GM19023 (cell line): ENCODE measurements at regions not wholly inside any gene's neighbourhood (a gene's known extent, or its start where the extent isn't known, plus 50 kb on each side); places are given as distances from the start of the nearest gene placed in this dataset.

Experiments
- ATAC-seq: cut with Tn5 transposase; IDR thresholded peaks from one replicate; pipeline ENCODE4 v1.9.1; 2021; ENCODE audit warnings: mild to moderate bottlenecking, moderate library complexity; ENCODE audit not compliant: unreplicated experiment

DNA sequence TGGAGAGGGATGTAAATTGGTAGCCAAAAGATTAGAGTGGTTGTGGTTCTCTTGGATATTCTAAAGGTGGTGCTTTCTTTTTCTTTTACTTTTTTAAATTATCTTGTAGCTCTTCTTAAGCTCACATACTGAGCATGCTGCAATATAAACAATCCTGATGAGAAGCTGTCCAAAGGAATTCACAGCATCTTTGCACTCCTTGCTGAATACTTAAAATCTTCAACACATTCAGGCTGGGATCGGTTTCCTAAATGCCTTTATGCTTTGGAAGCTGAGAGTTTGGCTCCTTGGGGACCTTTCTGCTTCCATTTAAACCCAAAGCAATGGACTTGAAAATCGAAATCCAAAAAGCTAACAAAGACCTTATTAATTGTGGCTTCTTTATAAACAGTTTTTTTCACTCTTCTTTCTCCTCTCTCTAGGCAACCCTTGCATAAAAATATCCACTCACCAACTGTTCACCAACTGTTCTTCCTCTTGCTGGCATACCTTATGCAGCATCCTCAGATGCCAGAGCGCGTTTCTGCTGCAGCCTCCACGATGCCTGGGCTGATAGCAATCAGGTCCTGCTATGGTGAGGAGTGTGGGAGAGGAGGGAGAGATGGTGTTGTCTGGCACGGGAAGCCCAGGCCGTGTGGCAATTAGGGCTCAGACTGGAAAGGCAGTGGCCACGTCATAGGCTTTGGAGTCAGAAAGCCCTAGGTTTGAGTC lies 535.8 kb upstream of the DAB1 start:
- ATAC-seq, result no peak

DNA sequence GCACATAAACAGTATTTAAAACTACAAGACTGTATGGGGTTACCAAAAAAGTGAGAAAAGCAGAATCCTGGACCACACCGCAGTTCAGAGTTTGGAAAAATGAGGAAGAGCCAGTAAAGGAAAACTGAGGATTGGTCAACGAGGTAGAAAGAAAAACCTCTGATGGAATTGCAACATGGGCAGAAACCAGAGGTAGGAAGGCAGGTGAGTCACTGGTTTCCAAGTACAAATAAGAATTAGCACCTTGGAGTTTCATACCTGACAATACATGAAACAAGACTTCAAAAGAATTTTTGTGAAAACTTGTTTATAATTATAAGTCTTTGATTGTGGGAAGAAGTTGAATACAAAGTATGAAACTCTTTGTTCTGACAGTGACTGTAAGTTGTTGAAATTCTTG lies 533.7 kb upstream of the DAB1 start:
- ATAC-seq, result no peak

DNA sequence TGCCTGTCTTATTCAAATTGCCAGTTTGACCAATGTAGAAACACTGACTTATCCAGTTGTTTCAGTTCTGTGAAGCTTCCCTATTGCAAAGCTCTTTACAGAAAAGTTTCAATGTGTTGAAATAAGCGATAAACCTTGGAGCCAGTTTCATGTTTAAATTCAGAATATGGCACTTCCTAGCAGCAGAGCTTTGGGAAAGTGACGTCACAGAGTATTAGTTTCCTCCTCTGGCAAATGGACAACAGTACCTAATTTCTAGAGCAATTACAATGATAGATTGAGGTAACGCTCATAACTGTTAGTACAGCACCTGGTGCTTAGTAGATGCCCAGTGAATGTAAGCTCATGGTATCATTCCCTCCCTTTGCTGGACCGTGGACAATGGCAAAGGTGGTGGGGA lies 527.5 kb upstream of the DAB1 start:
- ATAC-seq, result no peak

DNA sequence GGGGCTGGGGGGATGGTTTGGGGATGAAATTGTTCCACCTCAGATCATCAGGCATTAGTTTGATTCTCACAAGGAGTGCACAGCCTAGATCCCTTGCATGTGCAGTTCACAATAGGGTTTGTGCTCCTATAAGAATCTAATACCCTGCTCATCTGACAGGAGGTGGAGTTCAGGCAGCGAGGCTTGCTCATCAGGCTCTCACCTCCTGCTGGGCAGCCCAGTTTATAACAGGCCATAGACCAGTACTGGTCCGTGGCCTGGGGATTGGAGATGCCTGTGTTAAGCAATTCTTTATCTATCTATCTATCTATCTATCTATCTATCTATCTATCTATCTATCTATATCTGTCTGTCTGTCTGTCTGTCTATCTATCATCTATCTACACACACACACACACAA lies 525.3 kb upstream of the DAB1 start:
- ATAC-seq, result no peak

DNA sequence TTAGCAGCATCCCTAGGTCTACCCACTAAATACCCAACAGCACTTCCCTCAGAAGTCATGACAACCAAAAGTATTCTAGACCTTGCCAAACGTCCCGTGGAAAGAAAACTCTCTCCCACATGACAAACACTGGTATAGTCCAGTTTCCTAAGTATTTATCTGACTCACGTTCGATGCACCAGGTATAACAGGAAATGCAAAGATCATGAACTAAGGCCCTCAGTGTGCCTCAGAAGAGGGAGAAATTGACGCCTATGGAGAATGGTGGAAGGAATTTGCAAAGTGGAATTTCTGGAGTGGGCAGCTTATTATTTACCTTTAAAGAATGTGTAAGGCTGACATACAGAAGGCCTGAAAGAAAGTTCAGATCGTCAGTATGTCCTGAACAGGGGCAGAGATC lies 523.6 kb upstream of the DAB1 start:
- ATAC-seq, result no peak

DNA sequence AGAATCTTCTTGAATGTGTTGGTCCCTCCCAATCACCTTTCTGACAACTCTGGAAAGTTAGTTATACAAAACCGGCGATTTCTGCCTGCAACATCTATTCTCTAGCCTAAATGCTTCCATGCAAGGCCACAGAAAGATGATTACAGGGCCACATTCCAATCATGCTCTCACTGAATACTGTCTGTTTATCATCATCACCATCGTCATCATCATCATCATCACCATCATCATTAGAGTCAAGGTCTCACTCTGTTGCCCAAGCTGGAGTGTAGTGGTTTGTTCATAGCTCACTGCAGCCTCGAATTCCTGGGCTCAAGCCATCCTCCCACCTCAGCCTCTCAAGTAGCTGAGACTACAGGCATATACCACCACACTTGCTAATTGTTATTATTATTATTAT lies 521.2 kb upstream of the DAB1 start:
- ATAC-seq, result no peak

DNA sequence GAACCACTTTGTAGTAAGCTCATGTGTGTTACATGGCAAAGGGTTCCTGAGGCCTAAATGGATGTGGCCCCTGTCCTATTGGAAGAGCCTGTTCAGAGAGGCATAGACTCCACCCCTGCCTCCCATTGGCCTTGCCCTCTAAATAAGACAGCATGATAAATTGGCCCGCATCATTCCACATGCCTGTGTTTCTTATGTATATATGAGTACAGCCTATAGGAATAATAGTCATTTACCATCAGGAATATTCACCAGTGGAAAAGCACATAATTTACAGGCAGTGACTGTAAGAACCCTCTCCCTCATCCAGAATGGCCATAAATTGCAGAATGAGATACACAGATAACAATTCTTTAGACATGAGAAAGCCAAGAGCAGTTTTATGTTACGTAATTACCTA lies 519.5 kb upstream of the DAB1 start:
- ATAC-seq, result no peak

DNA sequence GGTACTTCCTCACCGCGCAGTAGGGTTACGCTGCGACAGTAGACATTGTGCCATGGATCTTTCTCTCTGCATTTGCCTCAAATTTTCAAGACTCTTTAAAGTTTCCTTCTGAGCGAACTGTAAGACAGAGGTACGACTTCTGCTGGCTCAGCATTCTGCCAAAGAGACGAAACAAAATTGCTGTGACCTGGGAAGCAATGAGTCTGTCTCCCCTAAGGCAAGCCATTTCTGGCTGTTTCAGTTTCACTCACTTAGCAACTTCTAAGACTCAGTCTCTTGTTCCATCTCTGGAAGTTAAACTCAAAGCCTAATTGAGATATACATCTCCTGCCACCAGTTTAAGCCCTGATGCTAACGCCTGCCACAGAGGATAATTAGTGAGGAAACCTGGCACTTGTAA lies 510.9 kb upstream of the DAB1 start:
- ATAC-seq, result no peak

DNA sequence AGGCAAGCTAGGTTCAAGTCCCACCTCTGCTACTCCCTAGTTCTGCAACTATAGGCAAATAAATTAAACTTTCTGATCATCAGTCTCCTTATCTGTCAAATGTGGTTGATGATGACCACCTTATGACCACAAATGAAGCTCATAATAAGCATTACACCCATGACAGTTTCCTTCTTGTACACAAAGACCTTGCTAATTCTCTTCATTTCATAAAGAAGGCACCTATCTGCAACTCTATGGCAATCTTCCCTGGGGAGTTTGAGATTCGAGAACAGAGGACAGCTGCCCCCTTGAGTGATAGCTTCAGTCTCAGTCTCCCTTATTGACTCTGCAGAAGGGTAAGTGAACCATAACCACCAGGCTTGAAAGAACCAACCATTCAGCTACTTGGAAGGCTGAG lies 503.1 kb upstream of the DAB1 start:
- no peak for ATAC-seq

DNA sequence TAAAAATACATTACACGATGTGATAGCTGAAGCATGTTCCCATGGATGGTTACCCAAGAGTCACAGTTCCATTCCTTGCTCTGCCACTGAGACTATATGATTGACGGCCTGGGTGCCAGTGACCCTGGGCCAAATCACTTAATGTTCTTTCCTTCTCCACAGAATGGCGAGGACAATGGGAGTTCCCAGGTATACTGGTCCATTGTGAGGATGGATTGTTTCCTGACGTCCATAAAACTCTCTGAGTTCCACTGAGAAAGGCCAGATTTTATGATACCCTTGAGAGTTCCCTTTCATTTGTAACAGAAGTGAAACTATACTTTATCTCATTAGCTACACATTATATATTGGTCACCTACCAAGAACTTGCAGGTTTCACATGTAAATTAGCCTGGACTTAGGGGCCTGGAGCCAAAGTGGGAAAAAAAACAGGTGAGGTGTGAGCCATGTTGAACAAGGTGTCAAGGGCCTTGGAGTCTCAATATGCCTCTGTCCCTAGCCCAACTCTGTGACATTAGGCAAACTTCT lies 502.2 kb upstream of the DAB1 start:
- no peak for ATAC-seq

DNA sequence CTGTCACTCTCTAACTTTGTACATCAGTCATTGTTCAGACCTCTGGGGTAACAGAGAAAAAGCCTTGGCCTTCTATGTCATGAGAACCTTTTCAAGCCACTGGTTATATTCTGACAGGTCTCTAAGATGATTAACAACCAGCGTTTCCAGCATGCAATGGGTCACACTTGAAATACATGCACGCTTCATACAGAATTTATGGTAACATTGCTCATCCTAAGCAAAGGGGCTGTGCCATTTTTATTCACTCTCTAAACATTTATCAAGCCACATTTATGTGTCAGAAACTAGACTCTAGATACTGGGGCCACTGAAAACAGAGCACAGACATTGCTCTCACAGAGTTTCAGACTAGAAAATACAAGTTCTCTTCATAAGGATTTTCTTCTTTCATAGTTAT lies 501.4 kb upstream of the DAB1 start:
- no peak for ATAC-seq

DNA sequence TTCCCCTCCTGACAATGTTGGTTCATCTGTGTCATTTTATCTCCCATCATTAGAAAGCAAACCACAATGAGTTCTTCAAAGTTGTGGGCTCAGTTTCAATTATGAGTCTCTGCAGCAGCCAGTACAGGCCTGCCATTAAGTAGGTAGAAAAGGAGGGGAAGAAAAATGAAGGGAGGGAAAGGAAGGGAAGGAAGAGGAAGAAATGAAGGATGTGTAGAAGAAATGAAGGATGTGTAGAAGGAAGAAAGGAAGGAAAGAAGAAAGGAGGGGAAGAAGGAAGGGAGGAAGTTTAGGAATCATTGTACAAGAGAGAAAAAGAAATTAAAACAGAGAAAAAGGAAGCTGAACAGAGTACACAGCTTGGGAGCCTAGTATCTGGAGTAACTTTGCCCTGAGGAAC lies 498.3 kb upstream of the DAB1 start:
- ATAC-seq, result no peak

DNA sequence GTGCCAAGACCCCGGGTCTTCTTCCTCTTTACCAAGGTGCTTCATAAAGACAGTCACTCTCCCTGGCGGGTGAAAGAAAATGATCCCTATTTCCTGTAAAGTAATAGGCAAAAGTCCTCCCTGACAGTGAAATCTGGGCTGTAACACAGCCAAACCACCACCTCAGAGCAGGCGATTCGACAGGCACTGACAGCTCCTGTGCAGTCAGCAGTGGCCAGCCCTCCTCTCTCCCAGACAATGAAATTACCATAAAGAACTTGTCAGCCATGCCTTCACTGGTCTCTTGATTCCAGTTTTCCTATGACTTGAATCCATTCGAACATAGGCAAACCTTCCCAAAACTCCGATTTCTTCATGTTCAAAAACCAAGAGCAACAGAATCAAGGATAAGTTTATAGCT lies 492.2 kb upstream of the DAB1 start:
- ATAC-seq, result no peak

DNA sequence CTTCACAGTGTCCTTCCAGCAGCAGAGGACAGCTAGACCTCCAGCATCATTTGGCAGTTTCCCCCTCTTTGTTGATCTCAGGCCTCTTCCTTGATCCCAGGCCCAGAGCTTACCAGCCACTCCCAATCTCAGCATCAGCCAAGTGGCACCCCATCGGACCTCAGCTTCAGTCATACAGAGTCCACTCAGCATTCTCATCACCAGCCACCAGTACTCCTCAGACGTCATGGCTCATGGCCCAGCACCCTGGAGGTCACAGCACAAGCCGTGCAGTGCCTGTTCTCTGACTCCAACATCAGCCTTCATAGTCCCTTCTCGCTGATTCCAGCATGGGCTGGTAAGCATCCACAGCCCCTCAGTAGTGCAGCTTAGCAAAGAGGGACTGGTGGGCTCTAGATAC lies 487.6 kb upstream of the DAB1 start:
- ATAC-seq, result no peak

DNA sequence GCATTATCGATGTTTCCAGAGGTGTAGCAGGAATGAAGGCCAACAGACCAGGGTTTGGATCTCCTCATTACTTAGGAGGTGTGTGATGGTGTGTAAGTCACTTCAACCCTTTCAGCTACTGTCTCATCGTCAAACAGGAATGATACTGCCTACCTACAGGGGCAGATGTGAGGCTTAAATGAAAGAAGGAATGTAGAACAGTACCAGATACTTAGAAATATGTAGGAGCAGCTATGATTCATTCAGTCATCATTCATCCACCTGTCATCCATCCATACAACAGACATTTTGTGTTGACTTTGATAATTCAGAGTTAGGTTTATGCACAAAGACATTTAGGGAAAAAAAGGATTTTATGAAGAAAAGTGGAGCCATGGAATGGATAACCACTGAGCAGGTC lies 486.9 kb upstream of the DAB1 start:
- no peak for ATAC-seq

DNA sequence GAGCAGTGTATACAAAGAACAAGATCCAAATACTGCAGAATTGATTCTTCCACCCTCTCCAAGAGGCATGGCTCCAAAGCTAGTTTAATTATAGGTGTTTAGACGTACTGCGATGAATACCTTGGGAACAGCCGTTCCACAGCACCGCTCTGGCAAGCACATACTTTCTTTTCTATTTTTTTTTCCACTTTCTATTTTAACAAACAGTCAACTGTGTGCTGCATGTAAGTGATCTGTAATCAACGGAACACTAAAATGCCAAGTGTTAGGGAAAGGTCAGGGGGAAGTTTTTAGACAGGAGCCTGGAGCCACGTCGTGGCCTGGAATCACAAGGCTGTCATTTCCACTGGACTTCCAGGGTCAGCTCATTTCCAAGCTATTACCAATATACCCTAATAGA lies 486.4 kb upstream of the DAB1 start:
- ATAC-seq, result no peak

DNA sequence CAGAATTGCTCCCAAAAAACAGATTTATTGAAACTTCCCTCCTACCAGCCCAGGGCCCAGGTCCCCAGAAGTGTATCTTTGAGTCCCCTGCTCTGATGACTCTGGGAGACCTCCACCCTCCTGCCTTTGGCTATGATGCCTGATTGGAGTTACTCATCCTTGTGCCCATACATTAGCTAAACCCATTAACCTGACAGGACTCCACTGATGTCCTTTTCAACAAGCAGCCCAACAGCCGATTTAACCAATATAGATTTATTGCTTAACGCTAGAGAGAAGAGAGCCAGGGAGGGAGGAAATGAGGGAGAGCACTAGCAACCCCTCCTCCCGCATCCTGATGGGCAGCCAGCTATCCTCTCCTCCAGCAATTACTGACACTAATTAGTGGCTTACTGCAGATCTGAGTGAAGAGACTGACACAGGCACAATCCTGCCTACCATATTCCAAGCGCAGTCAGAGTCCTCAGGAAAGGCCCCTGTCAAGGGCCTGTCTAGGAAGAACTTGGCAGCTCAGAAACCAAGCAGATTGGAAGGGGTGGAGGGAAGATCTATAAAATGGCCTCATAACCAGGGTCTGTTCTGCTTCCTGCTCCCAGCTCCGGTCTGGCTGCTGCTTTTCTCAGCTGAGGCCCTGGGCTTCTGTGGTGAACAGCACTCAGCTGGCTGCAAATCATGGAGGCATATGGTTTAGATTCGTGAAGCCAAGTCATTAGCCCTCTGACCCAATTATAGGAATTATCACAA lies 484.5 kb upstream of the DAB1 start:
- no peak for ATAC-seq

DNA sequence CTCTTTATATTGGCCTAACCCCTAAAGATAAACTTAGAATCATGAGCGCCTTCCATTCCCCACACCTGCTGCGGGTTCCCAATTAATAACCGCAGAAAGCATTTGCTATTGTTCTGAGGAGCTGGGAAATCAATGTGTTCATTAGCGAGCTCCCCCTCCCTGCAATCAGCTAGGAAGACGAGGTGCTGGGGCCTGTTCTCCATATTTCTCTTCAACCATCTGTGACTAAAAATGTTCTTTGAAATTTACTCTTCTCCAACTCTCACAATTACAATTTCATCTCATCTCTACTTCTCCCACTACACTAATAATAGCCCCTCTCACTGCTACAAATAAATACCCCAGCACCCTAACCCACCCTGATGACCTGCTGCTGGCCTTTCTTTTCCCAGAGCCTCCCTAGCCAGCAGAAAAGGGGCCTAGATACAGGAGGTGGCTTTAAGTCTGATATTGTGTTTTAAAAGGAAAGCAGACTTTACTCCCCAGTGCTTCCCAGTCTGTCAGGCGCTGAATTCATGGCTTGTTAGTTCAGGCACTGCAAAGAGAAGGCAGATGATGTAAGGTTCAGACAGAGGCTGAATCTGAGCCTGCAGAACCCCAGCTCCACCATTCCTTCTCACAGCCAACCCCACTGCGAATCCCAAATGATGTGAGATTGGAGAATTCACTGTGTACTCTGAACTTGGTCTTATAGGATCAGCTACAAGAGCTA lies 477.5 kb upstream of the DAB1 start:
- ATAC-seq, result no peak

DNA sequence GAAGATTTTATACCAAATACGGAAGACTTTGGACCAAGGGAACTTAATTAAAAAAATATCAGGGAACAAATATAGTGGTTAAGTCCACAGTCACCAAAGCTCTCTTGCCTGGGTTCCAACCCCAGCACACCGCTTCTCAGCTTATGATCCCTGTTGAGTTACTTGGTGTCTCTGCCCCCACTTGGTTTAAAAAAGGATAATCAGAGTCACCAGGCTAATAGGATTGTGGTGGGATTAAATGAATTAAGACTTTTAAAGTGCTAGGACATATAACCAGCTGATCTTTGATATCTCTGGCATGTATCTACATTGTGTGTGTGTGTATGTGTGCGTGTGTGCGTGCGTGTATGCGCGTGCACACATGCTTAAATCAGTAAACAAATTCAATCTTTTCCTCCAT lies 474.7 kb upstream of the DAB1 start:
- no peak for ATAC-seq

DNA sequence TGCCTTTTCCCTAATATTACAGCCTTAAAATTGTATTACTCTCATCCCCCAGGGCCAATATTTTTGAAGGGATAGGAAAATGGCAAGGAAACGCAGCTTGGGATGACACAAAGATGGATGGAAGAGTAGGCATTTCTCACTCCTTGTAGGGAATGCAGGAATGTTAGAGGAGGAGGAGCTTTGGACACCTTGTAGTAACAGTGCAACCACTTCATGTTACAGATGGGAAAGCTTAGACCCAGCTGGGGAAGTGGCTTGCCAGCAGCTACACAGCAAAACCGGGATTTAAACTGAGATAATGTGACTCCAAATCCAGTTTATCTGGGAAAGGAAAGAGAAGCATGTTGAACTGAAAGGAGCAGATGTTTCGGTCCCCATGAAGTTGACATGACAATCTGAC lies 473.7 kb upstream of the DAB1 start:
- ATAC-seq, result no peak

DNA sequence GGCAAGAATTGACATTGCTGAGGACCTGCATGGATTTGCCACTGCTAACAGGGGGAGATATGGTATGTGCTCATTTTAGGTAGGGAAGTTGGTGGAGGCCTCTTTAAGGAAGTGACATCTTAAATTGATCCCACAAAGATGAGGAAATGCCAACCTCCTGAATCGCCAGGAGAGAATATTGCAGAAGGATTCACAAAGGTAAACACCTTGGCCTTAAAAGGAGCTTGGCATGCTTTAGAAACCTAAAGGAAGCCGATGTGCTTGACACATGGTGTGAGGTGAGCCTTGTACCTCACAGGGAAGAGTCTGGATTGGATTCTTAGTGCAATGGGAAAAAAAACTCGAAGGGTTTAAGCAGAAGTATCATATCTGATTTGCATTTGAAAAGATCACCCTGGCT lies 470.5 kb upstream of the DAB1 start:
- ATAC-seq, result no peak
